Left hindlimb (tissue), 1 donor: ENCODE measurements at regions not wholly inside any gene's neighbourhood (a gene's known extent, or its start where the extent isn't known, plus 50 kb on each side); places are given as distances from the start of the nearest gene placed in this dataset.
"Not testable (repeated sequence)": the region's sequence is repeated elsewhere in the genome, so short reads cannot be mapped to it uniquely, and the experiment has no call there.

ENCODE experiments used
- DNase-seq: peaks from one replicate; pipeline ENCODE4 v3.0.0-alpha.2; 2018

DNA sequence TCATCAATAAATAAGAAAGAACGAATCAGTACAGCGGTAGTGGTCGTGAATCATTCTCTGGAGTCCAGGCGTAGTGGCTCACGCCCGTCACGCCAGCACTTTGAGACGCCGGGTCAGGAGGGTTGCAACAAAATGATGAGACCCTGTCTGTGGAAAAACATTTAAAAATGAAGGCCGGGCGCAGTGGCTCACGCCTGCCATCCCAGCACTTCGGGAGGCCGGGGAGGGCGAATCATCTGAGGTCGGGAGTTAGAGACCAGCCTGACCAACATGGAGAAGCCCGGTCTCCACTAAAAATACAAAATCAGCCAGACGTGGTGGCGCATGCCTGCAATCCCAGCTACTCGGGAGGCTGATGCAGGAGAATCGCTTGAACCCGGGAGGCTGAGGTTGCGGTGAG is 111.8 kb upstream of the ANKRD30BL start:
- DNase-seq = not testable (repeated sequence)

DNA sequence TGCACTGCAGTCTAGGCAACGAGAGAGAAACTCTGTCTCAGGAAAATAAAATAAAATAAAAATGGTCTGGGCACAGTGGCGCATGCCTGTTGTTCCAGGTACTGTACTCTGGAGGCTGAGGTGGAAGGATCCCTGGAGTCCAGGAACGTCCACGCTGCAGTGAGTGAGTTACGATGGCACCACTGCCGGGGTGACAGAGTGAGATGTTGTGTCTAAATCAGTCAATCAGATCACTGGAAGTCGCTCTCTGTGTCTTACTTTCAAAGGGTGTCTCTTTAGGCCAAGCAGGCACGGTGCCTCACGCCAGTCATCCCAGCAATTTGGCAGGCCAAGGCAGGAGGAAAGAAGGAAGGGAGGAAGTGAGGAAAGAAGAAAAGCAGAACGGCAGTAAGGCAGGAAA is 112.2 kb upstream of the ANKRD30BL start:
- no peak for DNase-seq

DNA sequence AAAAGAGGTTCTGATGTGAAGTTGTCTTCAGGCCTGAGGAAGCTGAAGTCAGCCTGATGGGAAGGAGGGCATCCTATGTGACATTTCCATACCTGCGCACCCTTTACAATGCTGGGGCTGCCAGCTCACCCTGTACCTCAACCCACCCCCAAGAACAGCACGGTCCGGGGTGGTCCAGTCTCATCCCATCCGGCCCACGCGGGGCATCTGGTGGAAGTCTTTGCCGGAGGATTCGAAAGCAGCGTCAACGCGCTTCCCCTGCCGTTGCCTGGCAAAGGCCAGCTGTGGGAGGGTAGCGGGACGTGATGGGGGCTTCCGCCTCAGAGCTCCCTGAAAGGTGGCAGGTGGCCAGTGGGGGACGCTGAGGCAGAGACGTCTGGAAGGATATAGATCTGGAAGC is 113.6 kb upstream of the ANKRD30BL start:
- no peak for DNase-seq

DNA sequence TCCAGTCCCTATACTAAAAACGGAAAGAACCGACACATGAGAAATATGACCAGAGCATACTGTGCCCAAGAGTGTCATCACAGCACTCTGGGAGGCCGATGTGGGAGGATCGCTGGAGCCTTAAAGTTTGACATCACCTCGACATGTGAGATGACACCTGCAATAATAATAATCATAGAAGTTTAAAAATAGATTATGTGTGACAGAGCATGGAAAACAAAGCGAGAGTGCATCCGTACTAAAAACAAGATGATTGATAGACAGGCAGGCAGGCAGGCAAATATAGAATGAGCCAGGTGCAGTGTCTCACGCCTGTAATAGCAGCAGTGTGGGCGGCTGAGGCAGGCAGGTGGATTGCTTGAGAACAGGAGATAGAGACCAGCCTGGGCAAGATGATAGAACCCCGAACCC is 114.8 kb upstream of the ANKRD30BL start:
- no peak for DNase-seq

DNA sequence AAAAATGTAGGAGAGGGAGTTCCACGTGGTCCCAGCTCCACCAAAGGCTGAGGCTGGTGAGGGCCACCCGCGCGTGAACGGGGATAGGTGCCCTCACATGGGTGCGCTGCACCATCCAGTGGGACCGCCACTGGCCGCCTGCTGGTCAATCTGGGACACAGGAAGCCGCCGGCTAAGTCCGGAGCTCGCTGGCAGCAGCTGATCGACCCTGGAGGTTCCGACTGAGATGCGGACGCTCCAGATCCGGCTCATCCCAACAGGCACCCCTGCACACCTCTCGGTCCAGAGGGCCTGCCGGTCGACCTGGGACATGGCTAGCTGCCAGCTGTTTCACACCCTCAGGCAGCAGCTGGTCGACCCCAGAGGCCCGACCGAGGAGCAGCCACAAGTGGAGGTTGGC is 116.5 kb upstream of the ANKRD30BL start:
- no peak for DNase-seq

DNA sequence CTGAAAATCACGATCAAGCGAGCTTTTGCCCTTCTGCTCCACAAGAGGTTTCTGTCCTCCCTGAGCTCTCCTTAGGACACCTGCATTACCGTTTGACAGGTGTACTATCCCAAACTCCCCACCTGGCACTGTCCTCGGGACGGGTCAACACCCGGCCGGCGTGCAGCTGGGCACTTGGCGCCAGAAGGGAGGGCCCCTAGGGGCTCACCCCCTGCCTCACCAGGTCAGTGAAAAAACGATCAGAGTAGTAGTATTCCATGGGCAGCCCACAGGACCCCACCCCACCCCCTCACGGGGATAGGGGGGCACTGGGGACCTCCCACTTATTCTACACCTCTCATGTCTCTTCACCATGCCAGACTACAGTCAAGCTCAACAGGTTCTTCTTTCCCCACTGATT is 117.6 kb upstream of the ANKRD30BL start:
- no peak for DNase-seq

DNA sequence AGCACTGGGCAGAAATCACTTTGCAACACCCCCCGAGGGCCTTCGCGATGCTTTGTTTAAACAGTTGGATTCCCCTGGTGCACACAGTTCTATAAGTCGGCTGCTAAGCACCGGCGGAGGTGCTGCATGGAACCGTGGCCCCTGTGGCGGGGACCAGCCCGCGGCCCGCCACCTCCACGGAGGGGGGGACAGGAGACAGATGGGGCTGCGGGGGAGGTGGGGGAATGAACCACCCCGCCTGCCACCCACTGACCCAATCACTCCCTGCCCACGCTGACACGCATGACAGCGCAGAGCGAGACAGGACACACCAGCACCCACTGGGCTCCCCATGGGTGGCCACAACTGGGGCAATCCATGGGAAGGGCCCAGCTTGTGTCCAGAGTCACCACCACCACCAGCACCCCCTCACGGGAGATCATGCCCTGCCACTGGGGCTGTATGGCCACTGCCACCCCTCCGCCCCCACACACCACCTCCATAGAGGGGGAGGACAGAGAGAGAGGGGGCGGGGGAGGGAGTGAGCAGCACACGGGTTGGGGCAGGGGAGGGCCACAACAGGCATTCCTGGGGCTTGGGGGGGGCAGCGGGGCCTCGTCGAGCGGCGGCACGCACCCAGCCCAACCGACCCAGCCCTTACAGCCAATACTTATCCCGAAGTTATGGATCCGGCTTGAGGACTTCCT is 118.3 kb upstream of the ANKRD30BL start:
- DNase-seq = no peak

DNA sequence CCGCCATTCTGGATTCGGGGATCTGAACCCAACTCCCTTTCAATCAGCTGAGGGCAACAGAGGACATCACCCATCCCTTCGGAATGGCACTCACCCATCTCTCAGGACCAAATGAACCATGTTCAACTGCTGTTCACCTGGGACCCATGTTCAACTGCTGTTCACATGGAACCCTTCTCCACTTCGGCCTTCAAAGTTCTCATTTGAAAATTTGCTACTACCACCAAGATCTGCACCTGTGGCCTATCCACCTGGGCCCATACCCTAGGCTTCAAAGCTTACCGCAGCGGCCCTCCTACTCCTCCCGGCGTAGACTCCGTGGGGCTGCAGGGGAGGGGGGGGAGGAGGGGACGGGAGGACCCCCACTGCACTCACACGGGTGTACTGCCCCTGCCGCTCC is 119.2 kb upstream of the ANKRD30BL start:
- no peak for DNase-seq

DNA sequence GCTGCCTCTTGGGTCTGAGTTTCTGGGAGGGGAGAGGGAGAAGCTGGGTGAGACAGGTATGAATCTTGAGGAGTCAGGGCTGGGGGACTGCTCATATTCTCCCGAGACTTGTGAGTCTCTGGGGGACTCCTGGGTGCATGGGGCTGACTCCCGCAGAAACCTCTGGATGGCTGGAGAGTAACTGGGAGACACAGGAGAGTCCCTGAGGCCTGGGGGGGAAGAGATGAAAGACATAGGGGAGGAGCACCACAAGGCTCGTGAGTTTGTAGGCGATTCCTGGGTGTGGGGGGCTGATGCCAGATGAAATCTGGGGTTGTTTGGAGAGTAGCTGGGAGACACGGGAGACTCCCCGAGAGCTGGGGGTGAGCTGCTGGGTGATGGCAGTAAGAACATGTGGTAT is 120.4 kb upstream of the ANKRD30BL start:
- DNase-seq = not testable (repeated sequence)

DNA sequence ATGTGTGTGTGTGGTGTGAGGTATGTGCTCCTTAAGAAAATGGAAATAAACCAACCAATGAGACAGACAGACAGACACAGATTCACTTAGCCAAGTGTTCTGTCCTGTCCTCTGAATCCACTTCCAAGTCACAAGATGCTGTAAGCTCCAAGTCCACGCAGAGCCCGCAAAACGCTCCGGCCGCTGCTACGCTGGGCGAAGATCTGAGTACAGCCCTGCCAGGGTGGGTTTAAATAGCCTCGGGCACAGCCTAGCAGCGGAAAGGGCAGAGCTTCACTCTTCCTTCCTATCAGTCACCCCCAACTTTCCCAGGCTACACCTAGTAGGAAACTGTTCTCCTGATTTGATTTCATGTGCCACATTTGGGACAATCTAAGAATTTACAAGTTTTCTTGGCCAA is 121.2 kb upstream of the ANKRD30BL start:
- no peak for DNase-seq

DNA sequence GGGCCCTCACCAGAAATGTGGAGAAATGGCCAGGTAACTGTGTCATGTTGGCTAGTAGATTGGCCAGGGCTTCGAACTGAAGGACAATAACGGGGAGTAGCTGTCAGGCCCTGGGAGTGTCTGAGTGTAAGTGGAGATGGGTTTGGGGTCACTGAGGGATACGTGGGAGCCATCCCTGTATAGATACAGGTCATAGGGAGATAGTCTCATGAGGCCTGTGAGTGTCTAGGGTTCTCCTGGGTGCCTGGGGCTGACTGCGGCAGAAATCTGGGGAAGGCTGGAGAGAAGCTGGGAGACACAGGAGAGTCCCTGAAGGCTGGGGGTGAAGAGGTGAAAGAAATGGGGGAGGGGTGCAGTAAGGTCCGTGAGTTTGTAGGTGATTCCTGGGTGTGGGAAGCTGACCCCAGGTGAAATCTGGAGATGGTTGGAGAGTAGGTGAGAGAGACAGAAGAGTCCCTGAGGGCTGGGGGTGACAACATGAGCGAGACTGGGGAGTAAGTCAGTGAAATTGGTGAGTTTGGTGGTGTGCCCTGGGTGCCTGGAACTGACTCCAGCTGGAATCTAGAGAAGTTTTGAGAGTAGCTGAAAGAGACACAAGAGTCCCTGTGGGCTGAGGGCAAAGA is 124.6 kb upstream of the ANKRD30BL start:
- DNase-seq = not testable (repeated sequence)

DNA sequence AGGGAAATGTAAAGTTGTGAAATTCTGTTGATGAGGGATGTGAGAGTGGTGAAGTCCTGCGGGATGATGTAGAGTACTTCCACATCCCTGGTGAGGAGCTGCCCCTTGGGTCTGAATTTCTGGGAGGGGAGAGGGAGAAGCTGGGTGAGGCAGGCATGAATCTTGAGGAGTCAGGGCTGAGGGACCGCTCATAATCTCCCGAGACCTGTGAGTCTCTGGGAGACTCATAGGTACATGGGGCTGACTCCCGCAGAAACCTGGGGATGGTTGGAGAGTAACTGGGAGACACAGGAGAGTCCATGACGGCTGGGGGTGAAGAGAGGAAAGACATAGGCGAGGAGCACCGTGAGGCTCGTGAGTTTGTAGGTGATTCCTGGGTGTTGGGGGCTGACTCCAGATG is 126.2 kb upstream of the ANKRD30BL start:
- DNase-seq = not testable (repeated sequence)

DNA sequence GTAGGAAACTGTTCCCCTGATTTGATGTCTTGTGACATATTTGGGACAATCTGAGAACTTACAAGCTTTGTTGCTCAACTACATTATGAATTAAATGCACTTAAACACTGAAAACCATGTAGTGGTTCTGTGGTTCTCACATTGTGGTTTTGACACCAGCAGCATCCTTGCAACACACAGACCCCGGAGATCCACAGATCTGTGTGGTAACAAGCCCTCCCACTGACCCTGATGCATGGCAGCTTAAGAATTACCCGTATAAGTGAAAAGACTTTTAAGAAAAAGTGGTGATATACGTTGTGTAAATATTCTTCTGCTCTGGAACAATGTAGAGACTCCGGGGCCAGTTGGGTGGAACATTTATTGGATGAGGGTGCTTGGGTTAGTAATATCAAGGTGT is 127.4 kb upstream of the ANKRD30BL start:
- not testable (repeated sequence) for DNase-seq

DNA sequence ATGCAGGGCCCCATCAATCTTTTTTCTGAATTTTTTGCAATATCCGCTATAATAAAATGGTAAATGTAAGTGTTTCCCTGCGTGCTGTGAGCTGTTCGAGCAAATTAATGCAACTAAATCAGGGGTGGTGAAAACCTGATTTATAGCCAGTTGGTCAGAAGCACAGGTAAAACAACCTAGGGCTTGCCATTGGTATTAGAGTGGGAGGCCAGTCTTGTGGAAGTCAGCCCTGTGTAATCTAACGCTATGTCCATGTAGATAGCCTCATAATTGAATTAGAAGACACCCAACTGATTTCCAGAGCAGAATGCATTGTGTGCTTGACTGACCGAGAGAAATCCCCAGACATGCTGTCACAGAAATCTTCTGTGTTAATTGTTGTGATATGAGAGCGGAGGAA is 126.8 kb upstream of the GPR39 start:
- DNase-seq = not testable (repeated sequence)

DNA sequence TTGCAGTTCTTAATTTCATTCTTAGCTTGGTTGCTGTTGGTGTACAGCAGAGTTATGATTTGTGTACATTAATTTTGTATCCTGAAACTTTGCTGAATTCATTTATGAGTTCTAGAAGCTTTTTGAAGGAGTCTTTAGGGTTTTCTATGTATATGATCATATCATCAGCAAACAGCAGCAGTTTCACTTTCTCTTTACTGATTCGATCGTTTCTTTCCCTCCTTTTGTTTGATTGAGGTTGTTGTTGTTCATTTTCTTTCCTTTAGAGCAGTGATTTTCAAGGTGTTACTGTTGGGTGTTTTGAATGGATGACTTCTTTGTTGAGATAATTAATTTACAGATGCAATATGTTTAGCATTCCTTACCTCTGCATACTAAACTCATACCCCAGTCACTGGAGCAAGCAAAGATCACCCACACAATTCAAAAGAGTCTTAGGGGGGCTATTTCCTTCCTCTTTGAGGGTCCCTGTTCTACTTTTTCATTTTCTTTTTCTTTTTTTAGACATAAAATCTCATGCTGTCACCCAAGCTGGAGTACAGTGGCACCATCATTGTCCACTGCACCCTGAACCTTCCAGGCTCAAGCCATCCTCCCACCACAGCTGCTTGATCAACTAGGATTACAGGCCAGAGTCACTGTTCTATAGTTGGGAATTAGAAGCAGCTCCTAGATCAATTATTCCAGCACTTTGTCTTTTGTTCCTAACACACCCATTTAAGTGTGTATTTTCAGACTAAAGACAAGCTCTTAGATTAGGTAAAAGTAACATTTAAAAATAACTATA is 115.8 kb upstream of the GPR39 start:
- not testable (repeated sequence) for DNase-seq

DNA sequence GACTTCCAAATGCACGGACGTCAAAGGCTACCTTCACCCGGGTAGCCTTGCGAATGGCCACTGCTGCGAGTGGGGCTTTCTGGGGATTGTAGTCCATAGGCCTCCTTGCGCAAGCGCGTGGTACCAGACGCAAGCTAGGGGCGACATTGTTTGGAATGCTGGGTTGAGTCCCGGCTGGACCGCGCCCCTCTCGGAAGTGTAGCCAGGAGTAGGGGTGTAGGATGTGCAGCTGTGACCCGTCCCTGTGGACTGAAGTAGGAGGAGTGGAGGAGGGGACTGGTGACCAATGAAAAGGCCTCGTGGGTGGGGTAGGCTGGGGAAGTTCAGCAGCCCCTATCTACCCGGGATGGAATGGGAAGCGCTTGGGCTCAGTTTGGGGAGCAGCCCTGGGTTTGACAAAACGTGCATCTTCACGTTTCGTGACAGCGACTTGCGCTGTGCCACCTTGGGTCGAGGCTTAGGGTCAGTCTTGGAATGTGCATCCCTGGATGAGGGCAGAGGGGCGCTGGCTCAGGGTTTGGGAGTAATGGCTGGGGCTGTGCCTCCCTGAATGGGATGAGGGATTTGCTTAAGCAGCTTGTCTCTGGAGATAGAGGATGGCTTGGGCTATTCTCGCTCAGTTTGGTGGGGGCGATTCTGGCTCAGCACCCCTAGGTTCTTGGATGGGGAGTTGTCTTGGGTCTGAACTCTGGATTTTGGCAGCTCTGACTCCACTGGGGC is 111.8 kb upstream of the GPR39 start:
- peak; percentile 86 for DNase-seq

DNA sequence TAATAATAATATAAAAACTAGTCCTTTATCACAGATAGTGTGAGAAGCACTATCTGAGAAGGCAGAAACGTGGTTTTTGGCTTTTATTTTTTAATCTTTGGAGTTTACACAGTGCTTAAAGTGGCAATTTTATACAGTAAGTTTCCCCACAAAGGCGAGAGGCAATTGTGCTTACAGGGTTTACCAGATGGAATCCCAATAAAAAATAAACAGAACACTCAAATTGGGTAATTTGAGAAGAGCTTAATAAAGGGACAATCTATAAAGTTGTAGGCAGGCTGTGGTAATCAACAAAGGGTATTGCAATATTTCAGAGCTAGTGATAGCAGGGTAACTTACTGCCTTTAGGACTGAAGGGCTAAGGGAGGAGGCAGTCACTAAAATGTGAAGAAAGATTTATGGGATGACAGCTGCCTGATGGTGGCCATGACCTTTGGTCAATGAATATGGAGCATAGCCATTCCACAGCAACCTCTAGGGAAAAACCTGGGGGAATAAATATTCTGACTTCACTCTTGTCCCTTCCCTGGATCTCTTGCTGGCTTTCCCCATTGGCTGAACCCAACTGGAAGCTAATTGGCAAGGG is 108.9 kb upstream of the GPR39 start:
- not testable (repeated sequence) for DNase-seq

DNA sequence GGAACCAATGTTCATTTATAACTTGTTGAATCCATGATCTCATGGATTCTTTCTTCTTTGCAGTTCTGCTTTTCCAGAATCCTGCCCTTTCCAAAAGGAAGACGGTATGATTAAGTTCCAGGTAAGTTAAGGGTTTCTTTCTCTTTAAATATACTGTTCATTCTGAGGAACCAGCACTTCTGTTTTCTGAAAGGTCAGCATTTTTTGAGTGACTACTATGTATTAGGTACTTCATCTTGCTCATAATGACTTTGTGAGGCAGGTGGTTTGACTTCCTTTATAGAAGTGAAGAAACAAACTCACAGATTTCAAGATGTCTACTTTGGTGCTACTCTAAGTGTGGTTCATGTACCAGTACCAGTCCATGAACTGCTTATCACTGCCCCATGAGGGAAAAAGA is 107.4 kb upstream of the GPR39 start:
- DNase-seq = not testable (repeated sequence)

DNA sequence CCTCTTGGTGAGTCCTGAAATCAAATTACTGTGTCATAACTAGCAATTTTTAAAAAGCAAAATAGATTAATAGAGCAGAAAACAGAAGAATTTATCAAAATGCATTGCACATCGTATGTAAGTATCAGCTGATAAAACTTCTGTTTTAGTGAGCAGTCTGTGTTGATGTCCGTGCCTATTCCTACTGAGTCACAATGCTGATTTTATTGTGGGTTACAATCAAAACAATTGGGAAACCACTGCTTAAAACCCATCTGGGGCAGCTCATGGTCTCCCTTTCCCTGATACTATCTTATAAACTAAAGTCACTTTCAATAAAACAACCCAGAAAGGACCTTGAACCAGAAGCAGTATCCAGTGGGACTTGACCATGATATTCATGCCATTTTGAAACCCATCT is 101.1 kb upstream of the GPR39 start:
- not testable (repeated sequence) for DNase-seq

DNA sequence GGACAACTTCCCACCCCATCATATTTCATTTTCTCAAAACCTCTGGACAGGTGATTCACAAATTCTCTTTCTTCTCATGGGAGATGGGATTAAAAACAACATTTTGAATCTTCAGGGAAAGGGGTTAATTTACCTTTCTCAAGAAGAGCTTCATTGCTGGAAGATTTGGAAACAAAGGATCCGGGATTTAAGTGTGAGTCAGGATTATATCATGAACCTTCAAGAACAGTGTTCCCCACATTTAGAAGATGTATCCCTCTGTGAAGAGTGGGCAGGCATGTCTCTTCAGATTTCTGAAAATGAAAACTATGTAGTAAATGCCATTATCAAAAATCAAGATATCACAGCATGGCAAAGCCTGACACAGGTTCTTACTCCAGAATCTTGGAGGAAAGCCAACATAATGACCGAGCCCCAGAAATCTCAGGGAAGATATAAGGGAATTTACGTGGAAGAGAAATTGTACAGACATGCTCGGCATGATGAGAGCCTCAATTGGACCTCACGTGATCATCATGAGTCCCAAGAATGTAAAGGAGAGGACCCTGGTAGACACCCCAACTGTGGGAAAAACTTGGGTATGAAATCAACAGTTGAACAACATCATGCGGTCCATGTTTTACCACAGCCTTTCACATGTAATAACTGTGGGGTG is 99.5 kb upstream of the GPR39 start:
- DNase-seq = not testable (repeated sequence)

DNA sequence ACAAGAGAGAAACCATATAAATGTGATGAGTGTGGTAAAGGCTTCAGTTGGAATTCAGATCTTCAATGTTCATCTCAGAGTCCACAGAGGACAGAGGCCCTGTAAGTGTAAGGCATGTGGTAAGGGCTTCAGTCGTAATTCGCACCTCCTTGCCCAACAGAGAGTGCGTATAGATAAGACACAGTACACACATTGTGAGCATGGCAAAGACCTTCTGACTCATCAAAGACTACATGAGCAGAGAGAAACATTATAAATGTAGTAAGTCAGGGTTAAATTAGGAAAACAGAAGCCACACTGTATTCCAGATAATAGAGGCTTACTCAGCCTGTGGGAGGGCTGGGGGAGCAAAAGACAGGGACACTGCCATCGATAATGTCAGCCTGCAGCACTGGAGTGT is 98.1 kb upstream of the GPR39 start:
- DNase-seq = not testable (repeated sequence)

DNA sequence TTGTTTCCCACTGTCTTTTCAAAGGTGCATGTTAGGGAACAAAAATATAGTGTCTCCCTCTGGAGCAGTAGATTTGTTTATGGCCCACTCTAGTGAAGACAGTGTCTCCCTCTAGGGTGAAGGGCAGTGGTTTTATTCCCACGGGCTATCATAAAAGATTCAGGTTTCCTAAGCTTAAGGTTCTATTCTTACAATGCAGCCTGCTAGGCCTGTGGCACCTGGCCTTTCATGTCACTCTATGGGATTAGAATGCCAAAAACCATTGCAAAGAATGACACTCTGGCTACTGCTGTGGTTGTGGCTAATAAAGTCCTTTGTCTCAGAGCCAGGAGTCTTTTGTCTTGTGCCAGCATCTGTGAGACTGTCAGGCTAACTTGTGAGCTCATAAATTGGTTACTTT is 92.6 kb upstream of the GPR39 start:
- not testable (repeated sequence) for DNase-seq
